HG03280 (cell line): ENCODE measurements at regions not wholly inside any gene's neighbourhood (a gene's known extent, or its start where the extent isn't known, plus 50 kb on each side); places are given as distances from the start of the nearest gene placed in this dataset.
"Not testable (repeated sequence)": the region's sequence is repeated elsewhere in the genome, so short reads cannot be mapped to it uniquely, and the experiment has no call there.

Source experiments
- ATAC-seq: cut with Tn5 transposase; IDR thresholded peaks from one replicate; pipeline ENCODE4 v1.9.1; 2021; ENCODE audit warnings: mild to moderate bottlenecking, moderate library complexity; ENCODE audit not compliant: unreplicated experiment

- no peak for ATAC-seq
Measured at GRCh38 chr15:62270216-62270921, 105.3 kb upstream of the C2CD4B start.

- no peak for ATAC-seq
Measured at GRCh38 chr15:62272290-62272689, 107.2 kb upstream of the C2CD4B start.

DNA sequence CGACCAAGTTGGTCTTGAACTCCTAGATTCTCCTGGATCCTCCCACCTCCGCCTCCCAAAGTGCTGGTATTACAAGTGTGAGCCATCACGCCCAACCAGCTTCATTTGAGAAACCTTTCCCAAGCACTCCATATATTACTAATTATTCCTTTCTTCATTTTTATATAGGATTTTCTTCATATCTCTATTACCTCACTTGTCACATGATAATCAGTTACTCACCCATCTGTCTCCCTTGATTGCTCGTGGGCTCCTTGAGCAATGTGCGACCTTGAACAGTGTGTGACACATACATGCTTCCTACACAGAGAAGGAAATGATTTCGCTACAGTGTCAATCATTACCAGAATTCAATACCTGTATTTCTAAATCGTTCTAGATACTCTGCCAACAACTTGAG is 110.7 kb upstream of the C2CD4B start:
- ATAC-seq, result no peak

DNA sequence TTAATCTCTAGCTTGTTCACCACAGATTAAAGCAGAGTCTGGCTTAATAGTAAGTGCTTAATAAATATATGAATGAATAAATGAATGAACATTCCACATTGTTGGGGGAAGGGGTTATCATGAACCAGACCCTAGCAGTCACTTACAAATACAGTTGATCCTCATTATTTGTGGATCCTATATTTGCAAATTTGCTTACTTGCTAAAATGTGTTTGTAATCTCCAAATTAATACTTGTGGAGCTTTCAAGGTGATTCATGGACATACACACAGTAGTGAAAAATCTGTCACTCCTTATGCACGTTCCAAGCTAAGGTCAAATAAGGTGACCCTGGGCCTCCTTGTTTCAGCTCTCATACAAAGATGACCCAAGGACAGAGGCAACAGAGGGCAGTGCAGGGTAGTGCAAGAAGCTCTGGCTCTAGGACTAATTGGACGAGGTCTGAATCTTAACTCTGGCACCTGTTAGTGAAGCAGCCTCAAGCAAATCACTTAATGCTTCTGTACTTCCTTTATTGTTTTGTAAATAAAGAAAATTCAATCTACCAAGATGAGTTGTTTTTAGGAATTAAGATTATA is 112.8 kb upstream of the C2CD4B start:
- no peak for ATAC-seq

DNA sequence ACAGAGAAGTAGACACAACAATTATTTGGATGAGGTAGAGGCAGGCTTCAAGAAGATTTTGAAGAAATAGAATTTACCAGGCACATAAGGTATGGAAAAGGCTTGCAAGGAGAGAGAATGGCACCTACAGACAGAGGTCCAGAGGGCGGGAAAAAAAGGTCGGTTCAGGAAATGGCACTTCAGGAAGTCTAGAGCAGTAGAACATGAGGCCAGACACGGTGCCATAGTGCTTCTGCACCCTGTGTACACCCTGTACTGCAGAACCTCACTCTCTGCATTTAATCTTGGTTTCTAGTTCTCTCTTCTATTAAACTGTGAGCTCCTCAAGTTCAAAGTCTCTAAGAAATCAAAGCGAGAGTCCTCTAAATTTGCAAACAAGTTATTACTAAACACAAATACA is 113.4 kb upstream of the C2CD4B start:
- ATAC-seq, result no peak

DNA sequence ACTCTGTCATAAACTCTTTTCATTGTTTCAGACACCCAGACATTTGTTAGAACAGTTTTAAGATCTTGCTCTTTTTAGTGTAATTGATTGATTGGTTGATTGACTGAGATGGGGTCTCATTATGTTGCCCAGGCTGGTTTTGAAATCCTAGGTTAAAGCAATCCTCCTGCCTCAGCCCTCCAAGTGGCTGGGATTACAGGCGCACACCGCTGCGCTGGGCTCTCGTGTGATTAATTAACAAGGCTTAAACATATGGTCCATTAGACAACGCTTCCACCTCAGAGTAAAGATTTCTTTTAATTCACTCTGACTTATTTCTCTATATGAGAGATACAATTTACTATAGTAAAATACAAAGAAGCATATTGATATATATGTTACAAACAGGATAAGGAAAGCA is 114.0 kb upstream of the C2CD4B start:
- no peak for ATAC-seq

DNA sequence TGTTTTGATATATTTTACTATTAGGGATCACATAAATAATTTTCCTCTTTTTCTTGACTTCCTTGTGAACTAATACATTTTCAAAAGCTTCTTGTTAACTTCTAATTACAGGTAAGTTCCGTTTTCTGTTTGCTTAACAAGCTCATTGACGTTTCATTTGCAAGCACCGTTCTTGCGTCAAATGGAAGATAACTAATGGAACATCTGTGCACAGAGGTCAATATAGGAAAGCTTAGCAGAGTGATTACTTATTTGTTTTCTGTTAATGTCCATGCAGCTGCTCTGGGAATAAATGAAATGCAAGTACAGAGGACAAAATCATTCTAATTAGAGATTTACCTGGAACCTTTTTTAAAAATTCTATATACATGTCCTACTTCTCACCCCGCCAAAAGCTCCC is 115.5 kb upstream of the C2CD4B start:
- no peak for ATAC-seq

DNA sequence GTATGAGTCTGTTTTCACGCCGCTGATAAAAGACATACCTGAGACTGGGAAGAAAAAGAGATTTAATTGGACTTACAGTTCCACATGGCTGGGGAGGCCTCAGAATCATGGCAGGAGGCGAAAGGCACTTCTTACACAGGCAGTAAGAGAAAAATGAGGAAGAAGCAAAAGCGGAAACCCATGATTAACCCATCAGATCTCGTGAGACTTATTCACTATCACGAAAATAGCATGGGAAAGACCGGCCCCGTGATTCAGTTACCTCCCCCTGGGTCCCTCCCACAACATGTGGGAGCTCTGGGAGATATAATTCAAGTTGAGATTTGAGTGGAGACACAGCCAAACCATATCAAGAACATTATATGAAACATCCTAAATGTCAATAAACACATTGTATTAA is 116.7 kb upstream of the C2CD4B start:
- not testable (repeated sequence) for ATAC-seq

DNA sequence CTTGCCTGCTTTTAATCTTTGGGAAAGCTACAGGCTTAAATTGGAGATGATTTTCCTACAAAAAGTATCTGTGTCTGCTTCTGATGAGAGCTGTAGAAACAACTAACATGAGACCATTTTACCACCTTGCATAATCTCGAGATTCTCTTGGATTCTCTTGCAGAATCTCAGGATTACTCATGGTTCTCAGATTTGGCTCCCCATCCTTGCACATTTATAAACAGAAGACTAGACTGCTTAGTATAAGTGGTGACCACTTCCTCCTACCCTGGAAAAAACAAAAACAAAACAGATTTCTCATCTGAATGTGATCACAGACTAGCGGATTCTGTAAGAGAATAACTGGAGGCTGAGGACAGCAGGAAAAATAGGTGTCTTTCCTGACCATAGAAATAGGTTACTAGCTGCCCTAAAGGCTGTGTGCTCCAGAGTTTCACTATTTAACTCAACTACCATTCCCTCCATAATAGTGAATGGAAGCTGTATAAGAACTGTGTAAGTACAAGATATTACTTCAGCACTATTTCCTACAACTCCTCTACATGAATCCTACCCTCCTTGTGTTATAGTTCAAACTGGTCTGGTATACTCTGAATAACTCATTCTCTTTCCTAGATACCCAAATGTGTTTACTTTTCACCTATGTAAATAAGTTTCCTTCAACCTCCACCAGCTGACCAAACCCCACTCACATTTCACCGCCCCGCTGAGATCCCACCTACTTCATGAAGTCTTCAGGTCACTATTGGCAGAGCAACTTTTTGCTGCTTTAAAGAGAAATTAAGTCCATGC is 122.2 kb upstream of the C2CD4B start:
- no peak for ATAC-seq

DNA sequence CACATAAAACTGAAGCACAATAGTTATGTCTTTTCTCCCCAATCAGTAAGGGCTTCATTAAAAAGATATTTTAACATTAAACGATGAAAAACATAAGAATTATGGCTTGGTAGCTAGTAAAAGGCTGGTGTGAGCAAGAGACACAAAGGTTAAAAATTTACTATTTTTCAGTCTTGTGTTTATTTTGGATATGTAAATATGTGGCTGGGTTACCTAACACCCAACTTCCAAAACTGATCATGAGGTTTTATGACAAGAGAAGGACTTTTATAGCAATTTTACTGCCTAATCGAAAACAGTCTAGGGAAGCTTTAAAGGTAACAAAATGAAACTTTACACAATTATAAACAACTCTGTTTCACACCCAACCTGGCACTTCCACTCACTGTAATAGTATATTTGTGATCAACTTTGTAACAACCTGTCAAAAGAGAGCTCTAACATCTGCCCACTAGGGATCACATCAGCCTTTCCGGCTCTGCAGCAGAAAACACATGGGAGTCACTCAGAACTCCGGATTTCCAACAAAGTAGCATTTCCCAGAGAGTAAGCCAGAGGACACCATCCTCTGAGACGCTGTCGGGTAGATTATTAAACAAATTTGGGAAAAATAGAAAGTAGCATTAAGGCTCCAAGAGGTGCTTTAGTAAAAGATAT is 123.4 kb upstream of the C2CD4B start:
- no peak for ATAC-seq

- no peak for ATAC-seq
Measured at GRCh38 chr15:62291262-62291661, 126.2 kb upstream of the C2CD4B start.

- ATAC-seq, result no peak
Measured at GRCh38 chr15:62296756-62297507, 131.8 kb upstream of the C2CD4B start.

- ATAC-seq, result no peak
Measured at GRCh38 chr15:62297522-62297921, 132.4 kb upstream of the C2CD4B start.

DNA sequence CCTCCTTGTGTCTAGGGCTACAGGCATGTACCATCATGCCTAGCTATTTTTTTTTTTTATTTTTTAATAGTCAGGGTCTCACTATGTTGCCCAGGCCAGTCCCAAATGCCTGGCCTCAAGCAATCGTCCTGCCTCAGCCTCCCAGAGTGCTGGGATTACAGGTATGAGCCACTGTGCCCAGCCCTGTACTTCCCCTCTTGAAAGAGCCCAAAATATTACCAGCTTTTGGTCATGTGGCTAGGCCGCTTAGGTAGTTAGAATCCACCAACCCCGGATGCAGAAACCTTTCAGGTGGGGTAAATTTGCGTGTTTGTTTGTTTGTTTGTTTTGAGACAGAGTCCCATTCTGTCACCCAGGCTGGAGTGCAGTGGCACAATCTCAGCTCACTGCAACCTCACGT is 132.8 kb upstream of the C2CD4B start:
- no peak for ATAC-seq

DNA sequence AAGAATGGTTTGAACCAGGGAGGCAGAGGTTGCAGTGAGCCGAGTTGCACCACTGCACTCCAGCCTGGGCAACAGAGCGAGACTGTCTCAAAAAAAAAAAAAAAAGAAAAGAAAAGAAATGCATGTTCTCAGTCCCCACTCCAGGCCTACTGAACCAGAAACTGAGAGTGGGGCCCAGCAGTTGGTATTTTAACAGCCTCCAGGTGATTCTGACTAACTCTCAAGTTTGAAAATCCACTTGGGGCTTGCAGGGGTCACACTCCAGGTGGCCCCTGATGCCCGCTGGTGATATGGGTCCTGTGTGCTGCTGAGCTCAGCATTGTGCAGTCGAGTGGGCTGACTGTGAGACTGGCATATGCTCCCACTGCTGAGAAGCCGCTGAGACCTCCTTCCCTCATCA is 133.7 kb upstream of the C2CD4B start:
- no peak for ATAC-seq

DNA sequence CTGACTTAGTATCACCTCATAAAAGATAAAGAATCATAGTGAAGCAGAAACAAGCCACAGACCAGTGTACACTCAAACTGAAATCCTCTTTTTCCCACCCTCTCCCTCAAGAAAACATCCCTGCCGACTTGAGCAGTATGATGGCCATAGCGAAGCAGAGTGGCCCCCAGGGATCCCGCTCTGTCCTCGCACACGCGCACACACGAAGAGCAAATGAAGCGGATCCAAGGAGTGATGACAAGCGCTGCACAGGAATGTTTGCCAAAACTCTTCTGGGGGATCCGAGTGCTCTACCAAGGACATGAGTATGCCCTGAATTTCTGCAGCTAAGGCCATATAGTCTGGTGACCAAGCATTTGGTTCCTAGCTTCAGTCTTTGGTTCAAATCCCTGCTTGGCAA is 134.5 kb upstream of the C2CD4B start:
- no peak for ATAC-seq

GRCh38 chr15:62301993-62302675 is 137.0 kb upstream of the C2CD4B start:
- no peak for ATAC-seq

DNA sequence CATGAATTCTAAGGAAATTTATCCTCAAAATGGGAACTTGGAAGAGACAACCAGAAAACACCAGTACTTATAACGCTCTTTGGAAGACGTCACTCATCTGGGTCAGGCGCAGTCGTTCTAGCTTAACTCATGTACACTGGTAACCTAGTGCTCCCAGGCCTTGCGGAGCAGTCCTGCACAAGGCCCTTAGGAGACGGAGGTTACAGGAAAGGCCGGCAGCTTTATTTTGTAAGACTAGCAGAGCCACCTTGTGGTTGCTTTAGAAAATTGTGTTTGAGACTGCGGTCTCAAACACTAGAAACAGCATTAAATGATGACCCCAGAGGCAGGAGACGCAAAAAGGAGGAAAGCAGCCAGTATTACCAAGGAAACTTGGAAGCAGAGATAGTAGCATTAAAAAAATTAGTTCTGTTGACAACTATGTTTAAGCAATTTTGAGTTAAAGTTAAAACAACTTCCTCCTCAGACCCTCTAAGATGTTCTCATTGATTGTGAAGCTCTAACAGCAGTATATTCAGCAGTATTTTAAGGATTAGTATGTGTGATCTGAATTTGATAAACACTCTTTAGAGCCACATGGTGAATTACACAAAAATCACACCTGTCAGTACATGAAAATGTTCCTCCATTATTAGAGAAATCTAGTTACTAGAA is 141.9 kb upstream of the C2CD4B start:
- no peak for ATAC-seq

- no peak for ATAC-seq
Measured at GRCh38 chr15:62307551-62307950, 142.5 kb upstream of the C2CD4B start.
